Thyroid gland (tissue), 4 donors: ENCODE measurements at regions not wholly inside any gene's neighbourhood (a gene's known extent, or its start where the extent isn't known, plus 50 kb on each side); places are given as distances from the start of the nearest gene placed in this dataset.

Source experiments
- DNase-seq, 2 donors: peaks; one replicate each; pipeline ENCODE4 v3.0.0-alpha.2; 2019
- H3K27ac ChIP-seq, 3 donors: fragments of 200-600 bp; sonication (generic); 1 replicate in 2 of 3; 2 replicates in 1 of 3; pipeline ENCODE4 v1.5.1; 2016 to 2019; ENCODE audit warnings: mild to moderate bottlenecking in 1 of 3, moderate library complexity in 1 of 3
- H3K27me3 ChIP-seq: fragments of 200-600 bp; sonication (generic); one replicate; pipeline ENCODE4 v1.5.1; 2019
- H3K36me3 ChIP-seq, 2 donors: fragments of 200-600 bp; sonication (generic); one replicate each; pipeline ENCODE4 v1.5.1; 2016 to 2019
- H3K4me1 ChIP-seq, 2 donors: fragments of 200-600 bp; sonication (generic); one replicate each; pipeline ENCODE4 v1.5.1; 2017 to 2019
- H3K4me3 ChIP-seq, 3 donors: fragments of 200-600 bp; sonication (generic); replicated peaks in 1 of 3; 1 replicate in 2 of 3; 2 replicates in 1 of 3; pipeline ENCODE4 v1.5.1; 2016; ENCODE audit warnings: mild to moderate bottlenecking in 1 of 3
- H3K9me3 ChIP-seq: fragments of 200-600 bp; sonication (generic); one replicate; pipeline ENCODE4 v1.5.1; 2017
- CTCF ChIP-seq, 6 experiments: fragments of 200-600 bp in 3 of 6; fragments of 450-650 bp in 3 of 6; sonication (generic) in 3 of 6; IDR thresholded peaks; one replicate each; pipeline ENCODE4 v1.5.1; 2016 to 2019; ENCODE audit warnings: antibody characterized with exemption in 6 of 6, mild to moderate bottlenecking in 2 of 6, inconsistent platforms in 1 of 6, moderate library complexity in 1 of 6
- POLR2A ChIP-seq, 2 donors: fragments of 450-650 bp; IDR thresholded peaks; one replicate each; pipeline ENCODE4 v1.6.1; 2017; ENCODE audit warnings: antibody characterized with exemption in 2 of 2, mild to moderate bottlenecking in 2 of 2, moderate library complexity in 1 of 2
- WGBS, 2 donors: methylation state at CpG; one replicate each; pipeline ENCODE4 v1.1.5; 2017; 5-methylcytosine and 5-hydroxymethylcytosine counted together
- intact Hi-C: fragments of 100-400 bp; cut with DNase I; formaldehyde crosslinking; loops from one replicate; pipeline ENCODE4 v1.15.1; 2023

GRCh38 chr2:187055463-187055862 lies 206.5 kb upstream of the ZSWIM2 start:
- intact Hi-C loops: no loop called here
- 32 to 37% methylated on average over 1 of the region's 1 CpG for WGBS, 2 donors
- H3K9me3 ChIP-seq: no peaks in the 10 kb centered on the region
- no peaks in the 10 kb centered on the region for H3K27me3 ChIP-seq
- no peaks in the 10 kb centered on the region for H3K36me3 ChIP-seq
- H3K4me1 ChIP-seq: no peaks in the 10 kb centered on the region
- no peak for DNase-seq
- H3K4me3 ChIP-seq: no peak overlapping the region
- no peak overlapping the region for H3K27ac ChIP-seq
- TF ChIP-seq CTCF (IDR thresholded peaks at IDR 0.05): no peak
- no peak for TF ChIP-seq POLR2A (IDR thresholded peaks at IDR 0.05)

- Histone ChIP-seq H3K4me1 (no peaks in the 10 kb centered on the region), H3K36me3 (no peaks in the 10 kb centered on the region), H3K27me3 (no peaks in the 10 kb centered on the region), H3K4me3 (no peak overlapping the region), H3K27ac (no peak overlapping the region), H3K9me3 (no peaks in the 10 kb centered on the region)
- DNase-seq: no peak
- no peak for TF ChIP-seq CTCF (IDR thresholded peaks at IDR 0.05)
- TF ChIP-seq POLR2A (IDR thresholded peaks at IDR 0.05): no peak
- intact Hi-C loops: no loop called here
- WGBS, 2 donors: 66 to 77% methylated on average over 4 to 5 of the region's 5 CpGs
These were observed 205.7 kb upstream of the ZSWIM2 start for GRCh38 chr2:187054501-187055319.

GRCh38 chr2:187051350-187051749 lies 202.4 kb upstream of the ZSWIM2 start:
- H3K4me3 ChIP-seq: no peak overlapping the region
- no peak overlapping the region for H3K27ac ChIP-seq
- no peaks in the 10 kb centered on the region for H3K9me3 ChIP-seq
- DNase-seq: no peak
- no peaks in the 10 kb centered on the region for H3K27me3 ChIP-seq
- intact Hi-C loops: no loop called here
- 79 to 82% methylated on average over 1 of the region's 1 CpG for WGBS, 2 donors
- no peak for TF ChIP-seq CTCF (IDR thresholded peaks at IDR 0.05)
- no peak for TF ChIP-seq POLR2A (IDR thresholded peaks at IDR 0.05)
- H3K4me1 ChIP-seq: no peaks in the 10 kb centered on the region
- H3K36me3 ChIP-seq: no peaks in the 10 kb centered on the region

- no peaks in the 10 kb centered on the region for H3K4me1 ChIP-seq
- H3K36me3 ChIP-seq: no peaks in the 10 kb centered on the region
- H3K9me3 ChIP-seq: no peaks in the 10 kb centered on the region
- intact Hi-C loops: no loop called here
- H3K27me3 ChIP-seq: no peaks in the 10 kb centered on the region
- DNase-seq: no peak
- H3K27ac ChIP-seq: no peak overlapping the region
- H3K4me3 ChIP-seq: no peak overlapping the region
- TF ChIP-seq POLR2A (IDR thresholded peaks at IDR 0.05): no peak
- TF ChIP-seq CTCF (IDR thresholded peaks at IDR 0.05): no peak
- 91 to 92% methylated on average over 4 of the region's 4 CpGs for WGBS, 2 donors
These were observed 201.5 kb upstream of the ZSWIM2 start for GRCh38 chr2:187050409-187050998.

- intact Hi-C loops: no loop called here
- Histone ChIP-seq H3K4me1 (no peaks in the 10 kb centered on the region), H3K4me3 (no peak overlapping the region), H3K27ac (no peak overlapping the region), H3K27me3 (no peaks in the 10 kb centered on the region), H3K9me3 (no peaks in the 10 kb centered on the region), H3K36me3 (no peaks in the 10 kb centered on the region)
- no peak for TF ChIP-seq CTCF (IDR thresholded peaks at IDR 0.05)
- no peak for TF ChIP-seq POLR2A (IDR thresholded peaks at IDR 0.05)
- no peak for DNase-seq
These were observed 188.3 kb upstream of the ZSWIM2 start for GRCh38 chr2:187037310-187037709.
